Posterior cingulate gyrus (tissue), 11 donors: ENCODE measurements at regions not wholly inside any gene's neighbourhood (a gene's known extent, or its start where the extent isn't known, plus 50 kb on each side); places are given as distances from the start of the nearest gene placed in this dataset.
"Not testable (repeated sequence)": the region's sequence is repeated elsewhere in the genome, so short reads cannot be mapped to it uniquely, and the experiment has no call there.

Experiments used
- DNase-seq, 10 donors: peaks; one replicate each; pipeline versions ENCODE4 v3.0.0 to v3.0.0-alpha.2; 2020 to 2021; ENCODE audit warnings: mixed read lengths in 3 of 10
- intact Hi-C: fragments of 100-400 bp; cut with DNase I; formaldehyde crosslinking; loops from one replicate; pipeline ENCODE4 v1.15.1; 2023

DNA sequence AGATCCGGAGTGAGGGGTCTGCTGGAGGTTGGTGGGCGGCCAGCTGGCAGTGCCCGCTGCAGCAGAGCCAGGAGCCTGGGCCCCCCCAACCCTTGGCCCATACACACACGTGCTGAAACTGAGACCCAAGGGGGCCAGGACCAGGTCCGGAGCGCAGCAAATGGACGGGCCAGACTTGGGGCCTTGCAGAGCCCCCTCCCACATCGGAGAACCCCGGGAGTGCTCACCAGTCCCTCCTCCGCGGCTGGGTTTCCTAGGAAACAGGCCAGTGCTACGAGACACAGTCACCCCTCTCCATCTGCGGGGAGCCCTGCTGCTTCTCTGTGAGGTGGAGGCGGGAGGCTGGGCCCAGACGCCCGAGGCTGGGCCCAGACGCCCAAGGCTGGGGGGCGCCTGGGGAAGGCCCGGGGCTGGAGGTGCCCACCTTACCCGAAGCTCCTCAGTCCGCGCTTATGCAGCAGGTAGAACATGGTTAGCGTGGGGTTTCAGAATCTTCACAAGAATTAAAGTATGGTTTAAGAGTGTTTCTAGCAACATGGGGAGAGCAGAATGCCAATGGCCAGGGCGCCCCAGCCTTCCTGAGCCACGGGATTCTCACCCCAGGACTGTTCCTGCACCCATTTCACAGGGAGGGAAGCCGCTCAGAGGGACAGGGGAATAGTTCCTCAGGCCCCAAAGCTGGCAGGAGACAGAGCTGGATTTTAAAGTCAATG lies 135.0 kb upstream of the PRR20G start:
- peak in 8 of 10 donors; percentile 39 to 93 (median 64) for DNase-seq
- intact Hi-C loops: no loop called here

DNA sequence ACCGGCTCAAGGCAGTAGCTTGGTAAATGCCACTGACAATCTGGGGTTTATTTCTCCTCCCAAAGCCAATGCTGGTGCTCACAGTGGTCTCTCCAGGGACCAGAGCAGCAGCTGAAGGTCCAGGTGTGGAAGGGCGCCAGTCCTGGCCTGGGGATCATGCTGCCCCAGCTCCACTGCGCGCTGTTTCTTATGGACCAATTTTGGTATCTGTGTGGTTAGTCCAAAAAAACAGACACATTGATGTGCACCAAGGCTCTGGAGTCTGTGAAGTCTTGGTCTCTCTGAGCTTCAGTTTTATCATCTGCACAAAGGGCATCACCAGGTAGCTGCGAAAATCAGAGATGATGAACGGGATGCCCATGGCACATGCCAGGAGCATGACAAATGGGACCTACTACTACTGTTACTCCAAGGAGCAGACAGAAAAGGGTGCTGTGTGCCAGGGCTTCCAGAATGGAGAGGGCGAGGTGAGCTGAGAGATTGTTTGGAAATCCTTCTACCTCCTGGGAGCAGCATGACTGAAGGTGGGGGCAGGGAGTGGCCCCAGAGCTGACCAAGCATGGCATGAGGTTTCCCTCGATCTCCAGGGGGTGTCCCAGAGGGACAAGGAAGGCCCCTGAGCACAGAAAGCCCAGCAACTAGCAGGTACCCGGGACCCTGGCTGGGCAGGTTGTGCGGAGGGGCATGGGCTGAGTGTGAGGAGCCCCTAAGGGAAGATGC lies 134.3 kb upstream of the PRR20G start:
- intact Hi-C loops: no loop called here
- DNase-seq: peak in 1 of 10 donors; percentile 76

DNA sequence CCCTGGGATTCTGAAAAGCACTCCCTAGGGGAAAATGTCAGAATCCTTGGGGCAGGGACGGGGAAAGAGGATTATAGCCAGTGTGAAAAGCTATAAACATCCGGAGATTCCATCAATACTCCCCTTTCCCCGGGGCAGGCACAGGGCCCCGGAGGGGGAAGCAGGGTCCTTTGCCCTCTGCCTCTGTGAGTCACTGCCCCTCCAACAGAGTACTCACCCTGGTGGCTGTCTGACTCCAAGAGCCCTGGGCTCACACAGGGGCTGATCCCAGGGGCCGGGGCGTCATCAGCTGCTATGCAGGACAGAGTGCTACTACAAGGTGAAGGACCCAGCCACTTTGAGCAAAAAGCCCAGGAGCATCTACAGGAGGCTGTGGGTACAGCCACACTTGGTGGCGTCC lies 133.0 kb upstream of the PRR20G start:
- DNase-seq: peak in 2 of 10 donors; percentile 43 to 74
- intact Hi-C loops: no loop called here

DNA sequence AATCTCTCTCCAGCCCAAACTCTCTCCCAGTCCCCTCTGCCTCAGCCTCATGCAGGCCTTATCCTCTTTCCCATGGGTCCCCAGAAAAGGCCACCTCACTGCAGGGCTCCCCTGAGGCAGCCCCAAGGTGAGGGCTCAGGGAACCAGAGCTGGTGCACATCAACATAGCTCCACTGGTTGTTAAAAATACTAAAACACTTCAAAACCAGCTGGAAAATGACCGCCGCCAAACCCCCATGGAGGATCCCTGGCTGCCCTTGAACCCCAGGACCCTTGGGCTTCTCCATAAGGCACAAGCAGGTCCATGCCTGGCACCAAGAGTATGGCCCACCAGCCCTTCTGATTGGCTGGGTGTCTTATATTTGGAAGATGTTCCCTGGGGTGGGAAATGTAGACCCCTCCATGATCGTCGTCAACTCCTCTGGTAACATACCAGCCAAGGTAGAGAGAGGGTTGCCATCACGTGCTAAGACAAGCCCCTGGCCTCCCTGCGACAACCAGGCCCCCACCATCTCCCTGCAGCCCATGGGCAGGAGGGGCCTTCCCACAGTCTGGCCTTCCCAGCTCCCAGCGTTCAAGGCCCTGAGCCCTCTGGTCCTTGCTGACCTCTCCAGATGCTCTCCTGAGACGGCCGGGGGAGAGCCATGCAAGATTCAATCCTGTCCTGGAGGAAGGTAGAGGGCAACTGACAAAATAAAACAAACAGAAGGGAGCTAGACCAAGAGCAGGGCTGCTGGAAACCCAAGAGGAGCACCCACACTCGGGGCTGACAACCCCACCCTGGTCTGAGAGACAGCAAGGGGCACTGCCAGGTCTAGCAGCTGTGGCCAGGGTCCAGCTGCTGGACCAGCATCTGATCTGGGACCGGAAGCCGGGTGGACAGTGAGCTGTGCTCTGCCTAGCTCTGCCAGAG lies 132.1 kb upstream of the PRR20G start:
- peak in 2 of 10 donors; percentile 40 to 63 for DNase-seq

DNA sequence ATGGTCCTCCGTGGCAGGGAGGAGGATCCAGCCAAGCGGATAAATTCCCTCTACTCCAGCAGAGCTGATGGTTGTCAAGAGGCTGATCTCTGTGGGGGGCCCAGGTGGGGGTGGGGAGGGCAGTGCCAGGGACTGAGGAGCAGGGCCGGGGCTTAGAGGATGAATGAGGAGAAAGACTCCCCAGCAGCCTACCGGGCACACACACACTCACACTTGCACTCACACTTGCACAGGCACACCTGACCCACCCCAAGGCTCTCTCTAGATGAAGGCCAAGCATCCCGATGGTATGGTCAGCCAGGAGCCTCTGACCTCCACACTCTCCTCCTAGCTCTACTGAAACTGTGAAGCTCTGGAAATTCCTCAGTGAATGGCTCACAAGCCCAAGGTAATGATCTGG lies 131.3 kb upstream of the PRR20G start:
- intact Hi-C loops: no loop called here
- DNase-seq: peak in 2 of 10 donors; percentile 26 to 29

More for the DNA sequence above, 132.1 kb upstream of the PRR20G start:
- intact Hi-C loops: no loop called here

DNA sequence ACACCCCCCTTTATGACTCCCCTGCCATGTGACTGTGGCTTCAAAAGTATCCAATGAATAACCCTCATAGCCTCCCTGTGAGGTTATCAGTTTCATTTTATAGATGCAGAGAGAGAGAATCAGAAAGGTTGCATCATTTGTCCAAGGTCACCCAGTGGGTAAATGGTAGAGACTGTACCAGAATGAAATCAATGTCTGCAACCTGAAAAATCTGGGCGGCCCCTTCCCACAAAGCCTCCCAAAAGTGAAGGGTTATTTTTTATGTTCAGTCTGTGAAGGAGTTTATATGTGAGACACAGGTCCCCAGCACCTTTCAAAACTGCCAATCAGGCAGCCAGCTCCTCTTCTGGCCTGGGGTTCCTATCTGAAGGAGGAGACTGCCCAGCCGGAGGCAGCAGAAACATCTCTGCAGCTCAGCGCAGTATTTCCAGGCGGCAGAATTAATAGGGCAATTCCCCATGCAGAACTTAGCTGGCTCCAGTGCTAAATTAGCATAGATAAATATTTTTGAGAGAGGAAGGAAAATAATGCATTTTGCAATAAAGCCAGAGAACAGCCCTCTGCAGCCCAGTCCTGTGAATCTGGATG lies 130.8 kb upstream of the PRR20G start:
- DNase-seq: peak in 2 of 10 donors; percentile 39 to 52
- intact Hi-C loops: no loop called here

DNA sequence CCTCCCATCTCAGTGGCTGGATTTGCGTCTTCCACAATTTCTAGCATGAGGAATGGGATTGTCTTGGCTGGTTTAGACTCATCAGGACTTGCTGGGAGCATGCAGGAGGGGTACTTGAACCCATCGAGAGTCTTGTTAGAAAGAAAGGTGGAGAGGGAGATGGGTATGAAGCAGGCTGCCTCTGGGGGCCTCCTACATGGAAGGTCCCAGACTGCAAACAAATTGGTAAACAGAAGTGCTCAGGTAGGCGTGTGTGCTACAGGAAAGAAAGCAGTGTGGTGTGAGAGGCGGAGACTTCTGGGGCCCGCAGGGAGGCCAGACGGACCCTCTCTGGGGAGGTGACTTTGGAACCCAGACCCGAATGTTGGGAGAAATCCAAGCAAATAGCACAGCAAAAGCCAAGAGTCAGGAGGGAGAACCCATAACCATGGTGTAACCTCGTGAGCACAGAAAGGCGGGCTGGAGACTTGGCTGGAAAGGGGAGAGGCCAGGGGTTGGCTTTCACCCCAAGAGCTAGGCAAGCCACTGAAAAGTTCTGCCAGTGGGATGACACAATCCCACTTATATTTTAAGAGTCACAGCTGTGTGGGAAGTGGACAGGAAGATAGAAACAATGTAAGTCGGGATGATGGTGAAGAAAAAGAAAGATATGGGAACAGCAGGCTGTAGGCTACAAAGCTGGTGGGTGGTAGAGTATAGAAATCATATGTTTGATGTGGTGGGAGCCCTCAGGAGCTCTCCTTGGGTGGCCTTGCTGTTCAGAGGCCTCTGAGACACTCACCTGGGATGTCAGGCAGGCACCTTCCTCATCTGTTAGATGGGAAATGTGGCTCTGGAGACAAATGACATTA lies 130.1 kb upstream of the PRR20G start:
- peak in 2 of 10 donors; percentile 43 to 77 for DNase-seq

DNA sequence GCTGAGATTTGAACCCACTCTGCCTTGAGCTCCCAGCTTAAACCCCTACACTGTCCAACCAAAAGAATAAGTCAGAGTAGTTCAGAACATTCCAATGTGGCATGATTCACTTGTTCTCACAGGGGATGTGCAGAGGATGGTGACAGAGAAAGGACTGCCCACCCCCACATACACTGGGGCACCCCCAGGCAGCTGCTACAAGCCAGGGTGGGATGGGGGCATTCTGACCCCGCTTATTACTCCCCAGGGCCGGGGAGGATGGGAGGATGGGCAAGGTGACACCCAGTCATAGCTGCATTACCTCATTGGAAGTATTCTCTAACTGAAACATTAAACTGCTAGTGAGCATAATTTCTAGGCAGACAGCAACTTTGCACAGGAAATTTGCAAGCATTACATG lies 126.0 kb upstream of the PRR20G start:
- peak in 2 of 10 donors; percentile 58 to 78 for DNase-seq
- intact Hi-C loops: no loop called here

More for the DNA sequence above, 130.1 kb upstream of the PRR20G start:
- intact Hi-C loops: no loop called here

DNA sequence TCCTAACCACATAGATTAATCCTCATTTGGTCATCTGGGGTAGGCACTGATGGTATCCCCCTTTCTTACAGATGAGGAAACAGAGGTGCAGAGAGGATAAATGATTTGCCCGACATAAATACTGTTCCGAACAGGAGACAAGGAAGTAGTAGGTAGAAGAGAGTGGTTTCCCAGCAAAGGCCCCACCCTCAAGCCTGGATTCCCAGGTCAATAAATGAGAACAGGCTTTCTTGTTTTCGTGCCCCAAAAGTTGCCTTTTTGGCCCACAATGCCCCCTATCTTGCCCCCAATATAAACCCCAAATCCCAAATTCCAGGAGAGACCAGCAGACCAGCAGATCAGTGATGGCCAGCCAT lies 125.5 kb upstream of the PRR20G start:
- DNase-seq: no peak
- intact Hi-C loops: no loop called here

DNA sequence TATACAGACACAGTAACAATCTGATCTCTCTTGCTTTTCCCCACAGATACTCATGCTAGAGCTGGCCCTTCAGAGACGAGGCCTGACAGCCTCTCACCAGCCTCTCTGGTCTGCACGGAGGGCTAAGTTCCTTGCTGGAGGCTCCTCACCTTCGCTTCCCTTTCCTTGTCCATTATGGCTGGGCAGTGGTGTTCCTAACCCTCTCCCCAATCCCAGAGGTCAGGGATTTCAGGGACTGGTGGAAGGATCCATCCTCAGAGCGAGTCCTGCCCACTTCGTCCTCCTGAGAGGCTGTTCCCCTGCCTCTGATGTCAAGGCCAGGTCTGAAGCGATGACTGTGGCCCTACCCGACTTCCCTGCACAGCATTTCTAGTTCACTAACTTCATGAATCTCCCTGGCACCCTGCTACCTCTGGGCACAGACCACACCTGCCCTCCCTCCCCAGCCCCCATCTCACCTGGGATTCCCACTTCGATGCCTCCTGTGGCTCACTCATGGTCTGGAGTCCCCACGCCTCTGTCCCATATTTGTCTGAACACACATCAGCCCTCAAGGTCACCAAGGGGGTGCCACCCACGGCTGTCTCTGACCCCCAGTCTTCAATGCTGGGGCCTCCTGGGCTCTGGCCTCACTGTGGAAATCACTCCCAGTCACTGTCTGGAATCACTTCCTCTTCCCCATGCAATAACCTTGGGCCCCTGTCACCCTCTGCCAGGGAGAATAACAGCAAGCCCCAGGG lies 124.9 kb upstream of the PRR20G start:
- intact Hi-C loops: no loop called here
- DNase-seq: peak in 2 of 10 donors; percentile 50 to 66

DNA sequence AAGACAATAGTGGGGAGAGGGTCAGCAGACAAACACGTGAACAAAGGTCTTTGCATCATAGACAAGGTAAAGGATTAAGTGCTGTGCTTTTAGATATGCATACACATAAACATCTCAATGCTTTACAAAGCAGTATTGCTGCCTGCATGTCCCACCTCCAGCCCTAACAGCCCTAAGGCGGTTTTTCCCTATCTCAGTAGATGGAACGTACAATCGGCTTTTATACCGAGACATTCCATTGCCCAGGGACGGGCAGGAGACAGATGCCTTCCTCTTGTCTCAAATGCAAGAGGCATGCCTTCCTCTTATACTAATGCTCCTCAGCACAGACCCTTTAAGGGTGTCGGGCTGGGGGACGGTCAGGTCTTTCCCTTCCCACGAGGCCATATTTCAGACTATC lies 124.0 kb upstream of the PRR20G start:
- intact Hi-C loops, DNase-seq: not testable (repeated sequence)

DNA sequence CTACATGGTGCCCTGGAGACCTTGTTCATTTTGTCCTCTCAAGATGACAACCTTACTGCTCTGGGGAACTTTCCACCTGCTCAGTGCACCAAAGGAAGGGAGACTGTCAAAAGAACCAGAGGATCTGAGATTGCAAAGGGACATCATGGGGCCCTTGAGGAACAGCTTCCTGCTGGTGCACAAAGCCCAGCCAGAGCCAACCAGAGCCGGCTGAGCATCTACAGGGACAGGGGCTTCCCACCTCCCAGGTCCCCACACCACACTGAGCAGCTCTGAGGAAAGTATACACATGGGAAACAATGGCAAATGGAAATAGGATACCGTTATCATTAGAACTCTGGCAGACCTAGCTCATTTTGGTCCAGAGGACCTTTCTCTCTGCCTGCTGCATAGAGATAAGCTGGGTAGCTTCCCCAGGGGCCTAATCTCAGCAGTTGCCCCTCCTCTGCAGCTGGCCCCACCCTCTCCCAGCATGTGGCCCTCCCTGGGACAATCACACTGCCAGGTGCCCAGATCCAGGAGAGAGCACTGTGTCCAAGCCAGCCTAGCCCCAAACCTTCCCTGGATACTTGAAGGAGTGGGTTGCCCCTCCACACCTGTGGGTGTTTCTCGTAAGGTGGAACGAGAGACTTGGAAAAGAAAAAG lies 123.4 kb upstream of the PRR20G start:
- DNase-seq: peak in 3 of 10 donors; percentile 5 to 42 (median 34)
- intact Hi-C loops: no loop called here

DNA sequence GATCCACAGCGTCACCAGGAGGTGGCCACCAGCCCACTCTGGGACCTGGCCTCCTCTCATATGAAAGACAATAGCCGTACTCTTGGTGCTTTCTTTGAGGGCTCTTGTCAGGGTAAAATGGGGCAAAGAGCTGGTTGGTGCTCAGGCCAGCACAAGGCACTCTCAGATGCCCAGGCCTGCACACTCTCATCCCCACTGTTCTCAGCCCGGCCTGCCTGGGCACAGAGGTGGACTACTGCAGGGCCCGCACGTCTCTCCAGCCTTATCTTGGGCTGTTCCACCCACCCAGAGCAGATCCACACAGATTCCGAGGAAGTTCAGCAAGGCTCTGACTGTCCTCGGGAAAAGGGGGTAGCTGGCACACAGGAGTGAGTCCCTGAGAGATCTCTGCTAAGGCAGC lies 122.8 kb upstream of the PRR20G start:
- peak in 4 of 10 donors; percentile 4 to 41 (median 20) for DNase-seq
- intact Hi-C loops: no loop called here

DNA sequence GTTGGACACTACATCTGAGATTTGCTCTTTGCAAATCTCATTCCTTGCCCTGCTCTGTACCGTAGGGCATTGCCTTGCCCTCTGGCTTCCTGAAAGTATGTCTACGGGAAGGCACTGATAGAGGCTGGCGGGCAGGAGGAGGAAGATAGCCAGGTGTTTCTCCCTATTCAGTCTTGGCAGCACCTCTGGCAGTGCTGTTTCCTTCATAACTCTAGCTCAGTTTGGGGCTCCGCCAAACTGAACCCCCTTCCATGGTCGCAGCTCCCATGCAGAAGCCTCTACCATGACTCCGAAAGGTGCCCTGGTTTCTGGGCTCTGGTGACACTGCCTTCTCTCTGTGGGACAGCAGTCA lies 122.3 kb upstream of the PRR20G start:
- intact Hi-C loops: no loop called here
- DNase-seq: peak in 1 of 10 donors; percentile 26

DNA sequence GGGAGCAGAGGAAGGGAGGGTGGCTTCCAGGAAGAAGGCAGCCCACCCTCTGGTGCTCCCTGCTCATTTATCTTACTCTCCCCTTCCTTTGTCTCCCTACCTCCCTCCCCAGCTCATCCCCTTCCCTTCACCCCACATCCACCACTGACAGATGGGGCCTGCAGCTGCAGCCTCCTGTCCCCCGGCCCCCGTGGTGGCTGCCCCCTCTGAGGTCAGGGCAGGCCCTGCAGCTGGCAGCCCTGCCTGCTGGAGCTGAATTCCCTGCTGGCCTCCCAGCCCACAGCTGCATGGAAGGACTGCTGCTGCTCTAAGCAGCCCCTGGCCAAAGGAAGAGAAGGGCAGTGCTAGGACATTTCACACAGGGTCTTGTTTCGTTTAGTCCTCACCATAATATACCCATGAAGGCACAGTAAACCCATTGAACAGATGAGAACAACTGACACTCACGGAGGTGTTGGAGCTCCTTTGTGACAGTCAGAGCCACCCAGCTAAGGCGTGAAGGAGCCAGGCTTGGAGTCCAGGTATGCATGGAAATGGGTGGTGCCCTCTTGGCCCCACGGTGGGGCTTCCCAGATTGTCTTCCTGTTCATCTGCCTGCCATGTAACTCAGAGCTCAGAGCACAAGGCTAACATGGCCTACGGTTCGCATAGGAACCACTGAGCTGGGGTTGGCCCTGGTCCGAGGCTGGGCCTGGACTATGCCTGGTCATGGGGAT lies 121.7 kb upstream of the PRR20G start:
- intact Hi-C loops: no loop called here
- DNase-seq: peak in 3 of 10 donors; percentile 6 to 72 (median 65)

DNA sequence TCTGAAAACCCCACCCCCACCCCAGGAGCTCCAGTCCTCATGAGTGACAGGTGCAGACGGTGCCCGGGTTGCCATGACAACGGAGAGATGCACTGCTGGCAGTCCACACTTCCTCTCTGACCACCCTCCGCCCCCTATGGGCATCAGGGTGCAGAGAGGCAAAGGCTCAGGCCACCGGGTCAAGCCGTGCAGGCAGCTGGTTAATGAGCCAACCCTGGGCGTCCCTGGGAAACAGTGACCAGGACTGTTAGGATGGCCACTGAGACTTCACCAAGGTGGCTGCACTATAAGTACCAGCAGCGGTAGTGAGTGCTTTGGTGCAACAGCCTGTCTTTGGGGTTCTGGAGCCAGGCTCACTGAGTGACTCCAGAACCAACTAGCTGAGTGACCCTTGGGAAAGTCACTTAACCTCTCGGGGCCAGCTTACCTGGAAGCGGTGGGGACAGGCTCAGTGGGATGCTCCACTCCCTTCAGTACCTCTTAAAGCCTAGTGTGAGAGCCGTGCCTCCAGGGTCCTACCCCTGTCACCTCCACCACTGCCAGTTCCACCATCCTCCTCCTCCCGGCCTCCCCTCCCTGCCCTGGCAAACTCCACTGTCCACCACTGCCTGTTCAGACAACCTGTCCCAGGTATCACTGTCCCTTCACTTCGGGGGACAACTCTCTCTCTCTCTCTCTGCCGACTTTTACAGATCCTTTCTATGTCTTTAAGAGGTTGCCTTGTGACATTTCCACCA lies 121.0 kb upstream of the PRR20G start:
- intact Hi-C loops: no loop called here
- DNase-seq: peak in 4 of 10 donors; percentile 2 to 58 (median 30)
